ENCODE measurements at regions not wholly inside any gene's neighbourhood (a gene's known extent, or its start where the extent isn't known, plus 50 kb on each side); places are given as distances from the start of the nearest gene placed in this dataset.

DNA sequence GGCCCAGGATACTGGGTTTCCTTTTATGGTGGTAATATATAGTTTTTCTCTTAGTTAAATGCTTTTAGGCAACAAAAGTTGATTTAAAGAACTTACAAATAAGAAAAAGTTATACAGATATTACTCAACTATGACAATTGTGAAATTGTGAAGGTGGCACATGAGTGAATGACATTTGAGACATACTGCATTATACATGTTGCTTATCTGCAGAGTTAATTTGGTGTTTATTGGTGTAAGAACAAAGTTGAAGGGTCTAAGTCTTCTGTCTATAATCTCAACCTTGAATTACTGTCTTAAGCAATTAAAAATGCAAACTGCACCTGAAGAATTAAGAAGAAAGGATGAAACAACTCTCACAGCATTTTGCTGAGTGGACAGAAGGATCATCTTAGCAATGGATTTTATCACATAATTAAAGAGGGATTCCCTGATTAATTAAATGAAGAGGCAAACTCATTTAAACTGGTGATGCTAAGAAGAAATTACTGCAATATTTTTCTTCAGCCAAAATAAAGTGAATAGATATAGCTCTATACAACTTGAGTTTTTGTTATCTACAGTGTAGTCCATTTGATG lies 298.9 kb upstream of the TGFBR2 start:
- TF ChIP-seq, protein P1, sequence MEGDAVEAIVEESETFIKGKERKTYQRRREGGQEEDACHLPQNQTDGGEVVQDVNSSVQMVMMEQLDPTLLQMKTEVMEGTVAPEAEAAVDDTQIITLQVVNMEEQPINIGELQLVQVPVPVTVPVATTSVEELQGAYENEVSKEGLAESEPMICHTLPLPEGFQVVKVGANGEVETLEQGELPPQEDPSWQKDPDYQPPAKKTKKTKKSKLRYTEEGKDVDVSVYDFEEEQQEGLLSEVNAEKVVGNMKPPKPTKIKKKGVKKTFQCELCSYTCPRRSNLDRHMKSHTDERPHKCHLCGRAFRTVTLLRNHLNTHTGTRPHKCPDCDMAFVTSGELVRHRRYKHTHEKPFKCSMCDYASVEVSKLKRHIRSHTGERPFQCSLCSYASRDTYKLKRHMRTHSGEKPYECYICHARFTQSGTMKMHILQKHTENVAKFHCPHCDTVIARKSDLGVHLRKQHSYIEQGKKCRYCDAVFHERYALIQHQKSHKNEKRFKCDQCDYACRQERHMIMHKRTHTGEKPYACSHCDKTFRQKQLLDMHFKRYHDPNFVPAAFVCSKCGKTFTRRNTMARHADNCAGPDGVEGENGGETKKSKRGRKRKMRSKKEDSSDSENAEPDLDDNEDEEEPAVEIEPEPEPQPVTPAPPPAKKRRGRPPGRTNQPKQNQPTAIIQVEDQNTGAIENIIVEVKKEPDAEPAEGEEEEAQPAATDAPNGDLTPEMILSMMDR (IDR thresholded peaks at IDR 0.05; ENCODE audit: low read depth, low read length, poor library complexity, severe bottlenecking): no peak
- TF ChIP-seq EZH2phosphoT487 (IDR thresholded peaks at IDR 0.05; ENCODE audit: borderline replicate concordance, low read length): no peak

All from DOHH2 (cell line).